Thyroid gland (tissue), 4 donors: ENCODE measurements at regions not wholly inside any gene's neighbourhood (a gene's known extent, or its start where the extent isn't known, plus 50 kb on each side); places are given as distances from the start of the nearest gene placed in this dataset.

ENCODE experiments used
- DNase-seq, 2 donors: peaks; one replicate each; pipeline ENCODE4 v3.0.0-alpha.2; 2019
- H3K27ac ChIP-seq, 3 donors: fragments of 200-600 bp; sonication (generic); 1 replicate in 2 of 3; 2 replicates in 1 of 3; pipeline ENCODE4 v1.5.1; 2016 to 2019; ENCODE audit warnings: mild to moderate bottlenecking in 1 of 3, moderate library complexity in 1 of 3
- H3K27me3 ChIP-seq: fragments of 200-600 bp; sonication (generic); one replicate; pipeline ENCODE4 v1.5.1; 2019
- H3K36me3 ChIP-seq, 2 donors: fragments of 200-600 bp; sonication (generic); one replicate each; pipeline ENCODE4 v1.5.1; 2016 to 2019
- H3K4me1 ChIP-seq, 2 donors: fragments of 200-600 bp; sonication (generic); one replicate each; pipeline ENCODE4 v1.5.1; 2017 to 2019
- H3K4me3 ChIP-seq, 3 donors: fragments of 200-600 bp; sonication (generic); replicated peaks in 1 of 3; 1 replicate in 2 of 3; 2 replicates in 1 of 3; pipeline ENCODE4 v1.5.1; 2016; ENCODE audit warnings: mild to moderate bottlenecking in 1 of 3
- H3K9me3 ChIP-seq: fragments of 200-600 bp; sonication (generic); one replicate; pipeline ENCODE4 v1.5.1; 2017
- CTCF ChIP-seq, 6 experiments: fragments of 200-600 bp in 3 of 6; fragments of 450-650 bp in 3 of 6; sonication (generic) in 3 of 6; IDR thresholded peaks; one replicate each; pipeline ENCODE4 v1.5.1; 2016 to 2019; ENCODE audit warnings: antibody characterized with exemption in 6 of 6, mild to moderate bottlenecking in 2 of 6, inconsistent platforms in 1 of 6, moderate library complexity in 1 of 6
- POLR2A ChIP-seq, 2 donors: fragments of 450-650 bp; IDR thresholded peaks; one replicate each; pipeline ENCODE4 v1.6.1; 2017; ENCODE audit warnings: antibody characterized with exemption in 2 of 2, mild to moderate bottlenecking in 2 of 2, moderate library complexity in 1 of 2
- WGBS, 2 donors: methylation state at CpG; one replicate each; pipeline ENCODE4 v1.1.5; 2017; 5-methylcytosine and 5-hydroxymethylcytosine counted together
- intact Hi-C: fragments of 100-400 bp; cut with DNase I; formaldehyde crosslinking; loops from one replicate; pipeline ENCODE4 v1.15.1; 2023

DNA sequence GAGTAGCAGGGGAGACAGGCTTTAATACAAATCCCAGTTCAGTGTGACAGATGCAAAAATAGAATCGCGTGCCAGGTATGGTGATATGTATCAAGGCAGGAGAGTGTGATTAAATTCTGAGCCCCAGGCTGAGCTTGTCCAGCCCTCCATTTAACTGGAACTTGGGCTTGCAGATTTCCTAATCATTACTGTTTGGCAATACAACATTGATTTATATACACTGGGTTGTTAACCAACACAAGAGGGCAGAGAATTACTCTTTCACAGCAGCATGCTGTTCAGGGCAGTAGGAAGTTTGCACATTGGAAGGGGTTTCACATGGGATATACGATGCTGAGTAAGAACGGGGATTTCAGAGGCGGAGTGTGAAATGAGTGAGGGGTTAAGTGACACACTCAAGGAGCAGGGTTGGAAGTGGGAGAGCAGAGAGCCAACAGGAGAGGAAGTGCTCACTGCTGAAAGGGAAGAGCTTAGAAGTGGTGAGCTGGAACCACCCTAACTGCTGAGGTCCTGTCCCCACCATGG lies 70.8 kb upstream of the ATXN1 start:
- intact Hi-C loops: no loop called here
- Histone ChIP-seq H3K27me3 (no peaks in the 10 kb centered on the region), H3K36me3 (no peaks in the 10 kb centered on the region), H3K9me3 (no peaks in the 10 kb centered on the region), H3K27ac (no peak overlapping the region), H3K4me1 (no peaks in the 10 kb centered on the region), H3K4me3 (no peak overlapping the region)
- DNase-seq: no peak
- no peak for TF ChIP-seq CTCF (IDR thresholded peaks at IDR 0.05)
- no peak for TF ChIP-seq POLR2A (IDR thresholded peaks at IDR 0.05)
- 72 to 73% methylated on average over 5 of the region's 5 CpGs for WGBS, 2 donors

GRCh38 chr6:16831136-16831535 lies 69.9 kb upstream of the ATXN1 start:
- Histone ChIP-seq H3K4me1 (no peaks in the 10 kb centered on the region), H3K36me3 (no peaks in the 10 kb centered on the region), H3K4me3 (no peak overlapping the region), H3K27me3 (no peaks in the 10 kb centered on the region), H3K27ac (no peak overlapping the region), H3K9me3 (no peaks in the 10 kb centered on the region)
- WGBS, 2 donors: 84 to 87% methylated on average over 8 of the region's 8 CpGs
- TF ChIP-seq POLR2A (IDR thresholded peaks at IDR 0.05) (no peak), CTCF (IDR thresholded peaks at IDR 0.05) (no peak)
- intact Hi-C loops: no loop called here
- no peak for DNase-seq

GRCh38 chr6:16828058-16828457 lies 66.8 kb upstream of the ATXN1 start:
- WGBS, 2 donors: 93% methylated on average over 2 of the region's 2 CpGs
- H3K4me1 ChIP-seq: no peaks in the 10 kb centered on the region
- H3K27ac ChIP-seq: no peak overlapping the region
- no peaks in the 10 kb centered on the region for H3K9me3 ChIP-seq
- no peaks in the 10 kb centered on the region for H3K27me3 ChIP-seq
- DNase-seq: no peak
- H3K36me3 ChIP-seq: no peaks in the 10 kb centered on the region
- no peak for TF ChIP-seq POLR2A (IDR thresholded peaks at IDR 0.05)
- no peak for TF ChIP-seq CTCF (IDR thresholded peaks at IDR 0.05)
- intact Hi-C loops: no loop called here
- H3K4me3 ChIP-seq: no peak overlapping the region

DNA sequence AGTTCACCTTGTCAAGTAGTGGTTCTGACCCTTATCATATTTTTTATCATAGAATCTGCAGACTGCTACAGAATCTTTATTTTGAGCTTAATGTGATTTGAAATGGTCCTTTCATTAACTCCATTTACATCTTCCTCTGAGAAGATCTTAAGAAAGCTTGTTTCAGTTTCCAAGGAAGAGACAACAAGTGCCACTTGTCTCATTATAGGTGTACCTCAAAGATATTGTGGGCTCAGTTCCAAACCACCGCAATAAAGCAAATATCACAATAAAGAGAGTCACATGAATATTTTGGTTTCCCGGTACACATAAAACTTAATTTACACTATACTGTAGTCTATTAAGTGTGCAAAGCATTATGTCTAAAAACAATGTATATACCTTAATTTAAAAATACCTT lies 66.4 kb upstream of the ATXN1 start:
- TF ChIP-seq CTCF (IDR thresholded peaks at IDR 0.05): no peak
- no peak for TF ChIP-seq POLR2A (IDR thresholded peaks at IDR 0.05)
- no peak overlapping the region for H3K27ac ChIP-seq
- H3K4me1 ChIP-seq: no peaks in the 10 kb centered on the region
- DNase-seq: no peak
- H3K36me3 ChIP-seq: no peaks in the 10 kb centered on the region
- H3K27me3 ChIP-seq: no peaks in the 10 kb centered on the region
- no peak overlapping the region for H3K4me3 ChIP-seq
- WGBS, 2 donors: 92 to 93% methylated on average over 2 of the region's 2 CpGs
- H3K9me3 ChIP-seq: no peaks in the 10 kb centered on the region
- intact Hi-C loops: no loop called here

DNA sequence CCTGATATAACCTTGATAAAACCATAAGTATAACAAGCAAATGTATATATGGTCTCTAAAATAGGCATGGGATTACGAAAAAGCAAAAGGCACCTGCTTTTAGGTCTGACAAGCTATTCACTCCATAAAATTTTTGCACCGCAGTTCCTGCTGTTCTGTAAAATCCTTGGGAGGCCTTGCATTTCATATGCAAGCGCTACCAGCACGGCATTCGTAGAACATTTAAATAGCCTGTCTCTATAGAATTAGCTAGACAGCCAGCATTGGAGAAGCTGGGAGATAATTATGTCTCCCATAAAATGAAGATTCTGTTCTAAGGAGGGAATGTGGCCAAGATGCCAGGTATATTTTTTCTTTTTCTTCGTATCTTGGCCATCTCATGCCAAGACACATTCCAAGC lies 64.5 kb upstream of the ATXN1 start:
- Histone ChIP-seq H3K9me3 (no peaks in the 10 kb centered on the region), H3K27me3 (no peaks in the 10 kb centered on the region), H3K4me1 (no peaks in the 10 kb centered on the region), H3K4me3 (no peak overlapping the region), H3K27ac (no peak overlapping the region), H3K36me3 (no peaks in the 10 kb centered on the region)
- no peak for TF ChIP-seq CTCF (IDR thresholded peaks at IDR 0.05)
- TF ChIP-seq POLR2A (IDR thresholded peaks at IDR 0.05): no peak
- intact Hi-C loops: no loop called here
- 93 to 94% methylated on average over 6 of the region's 6 CpGs for WGBS, 2 donors
- DNase-seq: no peak
